ENCODE measurements at regions not wholly inside any gene's neighbourhood (a gene's known extent, or its start where the extent isn't known, plus 50 kb on each side); places are given as distances from the start of the nearest gene placed in this dataset.

GRCh38 chr5:108545301-108545700, 163.4 kb upstream of the FBXL17 start:
- ChIA-PET CTCF (interaction anchor here (0.6 to 1.0 kb wide), 5 partner anchors 24 to 1145 kb away, joined by 3 read pairs; no protein-coding TSS in a partner anchor), POLR2A (no interaction called here)
- Histone ChIP-seq H3K4me3 (ENCODE audit: low read depth, low read length) (no peak overlapping the region), H3K36me3 (ENCODE audit: control insufficient read depth in 2 of 2, insufficient read depth in 1 of 2, low read length in 2 of 2) (no peaks in the 10 kb centered on the region), H3K4me1 (ENCODE audit: control insufficient read depth, insufficient read depth, low read length) (no peaks in the 10 kb centered on the region), H3K9me3 (ENCODE audit: control insufficient read depth, insufficient read depth, low read depth, low read length) (no peaks in the 10 kb centered on the region), H3K27ac (ENCODE audit: extremely low read depth, low read depth, low read length) (no peak overlapping the region)
- no peak for TF ChIP-seq ZNF785 (tag by site-specific recombination; IDR thresholded peaks at IDR 0.05)
- TF ChIP-seq WT1 (tag by site-specific recombination; IDR thresholded peaks at IDR 0.05): no peak
- no peak for TF ChIP-seq ZBTB6 (tag by site-specific recombination; IDR thresholded peaks at IDR 0.05)
- no peak for TF ChIP-seq GFI1B (tag by site-specific recombination; IDR thresholded peaks at IDR 0.05)
- no peak for TF ChIP-seq ZNF596 (tag by site-specific recombination; IDR thresholded peaks at IDR 0.05)
- no peak for TF ChIP-seq ZNF792 (tag by site-specific recombination; IDR thresholded peaks at IDR 0.05)
- no peak for TF ChIP-seq ZFP41 (tag by site-specific recombination; IDR thresholded peaks at IDR 0.05; ENCODE audit: borderline replicate concordance)
- TF ChIP-seq ZNF148 (tag by site-specific recombination; IDR thresholded peaks at IDR 0.05; ENCODE audit: borderline replicate concordance): no peak
- no peak for TF ChIP-seq ZNF146 (tag by site-specific recombination; IDR thresholded peaks at IDR 0.05)
- TF ChIP-seq ZBTB26 (tag by site-specific recombination; optimal IDR thresholded peaks at IDR 0.05): no peak
- TF ChIP-seq PATZ1 (tag by site-specific recombination; IDR thresholded peaks at IDR 0.05): no peak
- TF ChIP-seq ZNF776 (tag by site-specific recombination; IDR thresholded peaks at IDR 0.05; ENCODE audit: borderline replicate concordance): no peak
- no peak for TF ChIP-seq ZNF121 (tag by site-specific recombination; IDR thresholded peaks at IDR 0.05)
- no peak for TF ChIP-seq ZNF621 (tag by site-specific recombination; IDR thresholded peaks at IDR 0.05)
- no peak for TF ChIP-seq ZSCAN4 (tag by site-specific recombination; IDR thresholded peaks at IDR 0.05)
- TF ChIP-seq ZBTB8A (tag by site-specific recombination; IDR thresholded peaks at IDR 0.05): no peak
- no peak for TF ChIP-seq ZNF423 (tag by site-specific recombination; IDR thresholded peaks at IDR 0.05)

- Histone ChIP-seq H3K9me3 (ENCODE audit: control insufficient read depth, insufficient read depth, low read depth, low read length) (no peaks in the 10 kb centered on the region), H3K27ac (ENCODE audit: extremely low read depth, low read depth, low read length) (no peak overlapping the region), H3K4me3 (ENCODE audit: low read depth, low read length) (no peak overlapping the region), H3K4me1 (ENCODE audit: control insufficient read depth, insufficient read depth, low read length) (no peaks in the 10 kb centered on the region), H3K36me3 (ENCODE audit: control insufficient read depth in 2 of 2, insufficient read depth in 1 of 2, low read length in 2 of 2) (no peaks in the 10 kb centered on the region)
- POLR2A ChIA-PET: no interaction called here
- CTCF ChIA-PET: interaction anchor here (1.0 kb wide), 1 partner anchor 22 kb away, joined by 3 read pairs; no protein-coding TSS in a partner anchor
- TF ChIP-seq ZNF398 (tag by site-specific recombination; IDR thresholded peaks at IDR 0.05) (no peak), KLF8 (tag by site-specific recombination; IDR thresholded peaks at IDR 0.05) (no peak), ZNF639 (tag by site-specific recombination; IDR thresholded peaks at IDR 0.05) (no peak), ZNF596 (tag by site-specific recombination; IDR thresholded peaks at IDR 0.05) (no peak), ZNF555 (tag by site-specific recombination; conservative IDR thresholded peaks at IDR 0.05) (no peak), HIC1 (tag by site-specific recombination; IDR thresholded peaks at IDR 0.05) (no peak)
These were observed 161.6 kb upstream of the FBXL17 start for GRCh38 chr5:108543486-108543885.
